A549 (cell line): ENCODE measurements at regions not wholly inside any gene's neighbourhood (a gene's known extent, or its start where the extent isn't known, plus 50 kb on each side); places are given as distances from the start of the nearest gene placed in this dataset.

ENCODE experiments used
- POLR2A ChIP-seq: IDR thresholded peaks from 2 replicates; pipeline ENCODE4 v1.6.1; 2012; ENCODE audit warnings: mild to moderate bottlenecking, low read length
- RFX5 ChIP-seq: fragments of 450-650 bp; IDR thresholded peaks from 2 replicates; pipeline ENCODE4 v1.7.1; 2014; ENCODE audit warnings: antibody characterized with exemption, mild to moderate bottlenecking, moderate library complexity
- SMC3 ChIP-seq: fragments of >200 bp; sonication (Bioruptor Twin); formaldehyde crosslinking; IDR thresholded peaks from 3 replicates; pipeline ENCODE4 v1.6.1; 2018; ENCODE audit warnings: inconsistent platforms

DNA sequence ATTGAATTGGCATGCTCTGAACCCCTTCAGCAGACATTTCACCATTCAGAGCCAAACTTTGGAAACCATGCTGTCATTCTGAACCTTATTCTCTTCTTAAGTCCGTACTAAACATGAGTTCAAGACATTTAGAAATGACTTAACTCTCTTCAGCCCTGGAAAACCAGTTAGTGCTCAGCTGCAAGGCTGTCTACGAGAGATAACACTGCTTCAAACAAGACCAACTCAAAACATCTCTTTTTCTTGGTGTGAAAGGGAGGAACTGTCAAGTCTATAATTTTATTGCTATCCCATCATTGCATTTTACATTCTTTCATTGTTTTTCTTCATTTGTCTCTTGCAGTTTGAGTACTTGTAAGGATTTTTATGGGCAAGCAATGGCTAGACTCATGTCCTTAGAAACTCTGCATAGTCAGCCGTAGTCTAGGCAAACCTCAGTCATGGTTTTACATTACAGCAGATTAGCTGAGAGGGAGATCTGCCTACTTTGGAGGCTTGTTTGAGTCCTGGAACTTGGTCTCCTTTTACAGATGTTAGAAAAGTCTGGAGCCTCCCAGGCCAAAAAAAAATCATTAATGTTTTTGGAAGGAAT, 120.6 kb upstream of the JADE1 start:
- TF ChIP-seq SMC3, result no peak
- TF ChIP-seq POLR2A, result no peak
- TF ChIP-seq RFX5, result no peak
